Esophagus mucosa (tissue), 1 donor: ENCODE measurements at regions not wholly inside any gene's neighbourhood (a gene's known extent, or its start where the extent isn't known, plus 50 kb on each side); places are given as distances from the start of the nearest gene placed in this dataset.

ENCODE experiments used
- ATAC-seq: fragments of 200-7000 bp; cut with Tn5 transposase; one replicate; pipeline ENCODE4 v1.9.1; 2020
- donor health status: DM: yes; HTN: yes; CAD: no.

- no peak for ATAC-seq
Measured at GRCh38 chr1:56417646-56418045, 161.7 kb downstream of the PLPP3 start.

GRCh38 chr1:56416495-56416894 lies 162.9 kb downstream of the PLPP3 start:
- no peak for ATAC-seq

GRCh38 chr1:56415720-56416119 lies 163.6 kb downstream of the PLPP3 start:
- ATAC-seq = no peak

- ATAC-seq = no peak
Measured at GRCh38 chr1:56415258-56415657, 164.1 kb downstream of the PLPP3 start.

GRCh38 chr1:56414728-56415224 lies 164.6 kb downstream of the PLPP3 start:
- peak; percentile 72 for ATAC-seq

GRCh38 chr1:56413671-56414199 lies 165.6 kb downstream of the PLPP3 start:
- ATAC-seq = no peak

GRCh38 chr1:56411484-56412180 lies 167.7 kb downstream of the PLPP3 start:
- ATAC-seq = peak; percentile 10

GRCh38 chr1:56411021-56411420 lies 168.3 kb downstream of the PLPP3 start:
- ATAC-seq = no peak

GRCh38 chr1:56410405-56410804 lies 169.0 kb downstream of the PLPP3 start:
- ATAC-seq = no peak

GRCh38 chr1:56409112-56409691 lies 170.2 kb downstream of the PLPP3 start:
- ATAC-seq = peak; percentile 75

- no peak for ATAC-seq
Measured at GRCh38 chr1:56406821-56407220, 172.5 kb downstream of the PLPP3 start.

GRCh38 chr1:56404561-56405030 lies 174.8 kb downstream of the PLPP3 start:
- no peak for ATAC-seq

GRCh38 chr1:56404066-56404465 lies 175.3 kb downstream of the PLPP3 start:
- no peak for ATAC-seq

GRCh38 chr1:56403321-56403720 lies 176.0 kb downstream of the PLPP3 start:
- no peak for ATAC-seq

- no peak for ATAC-seq
Measured at GRCh38 chr1:56401191-56401590, 178.2 kb downstream of the PLPP3 start.

GRCh38 chr1:56400526-56400925 lies 178.8 kb downstream of the PLPP3 start:
- no peak for ATAC-seq

GRCh38 chr1:56399795-56400194 lies 179.6 kb downstream of the PLPP3 start:
- ATAC-seq = no peak

GRCh38 chr1:56399326-56399725 lies 180.0 kb downstream of the PLPP3 start:
- ATAC-seq = no peak

- no peak for ATAC-seq
Measured at GRCh38 chr1:56397811-56398231, 181.5 kb downstream of the PLPP3 start.

- ATAC-seq = no peak
Measured at GRCh38 chr1:56397409-56397808, 182.0 kb downstream of the PLPP3 start.

- peak; percentile 59 for ATAC-seq
Measured at GRCh38 chr1:56396581-56396980, 182.8 kb downstream of the PLPP3 start.

GRCh38 chr1:56395776-56396175 lies 183.6 kb downstream of the PLPP3 start:
- no peak for ATAC-seq

- no peak for ATAC-seq
Measured at GRCh38 chr1:56394298-56394697, 185.1 kb downstream of the PLPP3 start.
